Choroid plexus epithelial cell (primary cell): ENCODE measurements at regions not wholly inside any gene's neighbourhood (a gene's known extent, or its start where the extent isn't known, plus 50 kb on each side); places are given as distances from the start of the nearest gene placed in this dataset.

Experiments used
- DNase-seq: peaks from one replicate; pipeline ENCODE4 v3.0.0-alpha.2; 2010; ENCODE audit warnings: low read depth
- H3K4me3 ChIP-seq: 2 replicates; pipeline ENCODE4 v1.5.1; 2011; ENCODE audit warnings: low read depth, mild to moderate bottlenecking, control low read depth, low read length, moderate library complexity
- TF ChIP-seq, protein P1 (sequence below): conservative IDR thresholded peaks from 2 replicates; pipeline ENCODE4 v1.5.1; 2011; ENCODE audit warnings: low read depth, mild to moderate bottlenecking, control low read depth, inconsistent platforms, low read length, moderate library complexity

DNA sequence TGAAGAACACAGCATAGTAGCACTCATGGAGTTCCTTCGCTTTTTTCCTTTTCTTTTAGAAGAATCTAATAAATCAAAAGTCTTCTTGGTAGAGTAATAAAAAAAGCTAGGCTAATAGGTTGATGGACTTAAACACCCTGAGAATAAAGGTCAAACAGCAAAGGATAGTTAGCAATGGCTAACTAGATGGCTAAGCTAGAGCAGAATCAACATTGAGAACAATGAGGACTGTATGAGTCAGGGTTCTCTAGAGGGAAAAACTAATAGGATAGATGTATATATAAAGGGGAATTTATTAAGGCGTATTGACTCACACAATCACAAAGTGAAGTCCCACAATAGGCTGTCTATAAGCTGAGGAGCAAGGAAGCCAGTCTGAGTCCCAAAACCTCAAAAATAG, 550.9 kb downstream of the GLUD2 start:
- TF ChIP-seq, protein P1, sequence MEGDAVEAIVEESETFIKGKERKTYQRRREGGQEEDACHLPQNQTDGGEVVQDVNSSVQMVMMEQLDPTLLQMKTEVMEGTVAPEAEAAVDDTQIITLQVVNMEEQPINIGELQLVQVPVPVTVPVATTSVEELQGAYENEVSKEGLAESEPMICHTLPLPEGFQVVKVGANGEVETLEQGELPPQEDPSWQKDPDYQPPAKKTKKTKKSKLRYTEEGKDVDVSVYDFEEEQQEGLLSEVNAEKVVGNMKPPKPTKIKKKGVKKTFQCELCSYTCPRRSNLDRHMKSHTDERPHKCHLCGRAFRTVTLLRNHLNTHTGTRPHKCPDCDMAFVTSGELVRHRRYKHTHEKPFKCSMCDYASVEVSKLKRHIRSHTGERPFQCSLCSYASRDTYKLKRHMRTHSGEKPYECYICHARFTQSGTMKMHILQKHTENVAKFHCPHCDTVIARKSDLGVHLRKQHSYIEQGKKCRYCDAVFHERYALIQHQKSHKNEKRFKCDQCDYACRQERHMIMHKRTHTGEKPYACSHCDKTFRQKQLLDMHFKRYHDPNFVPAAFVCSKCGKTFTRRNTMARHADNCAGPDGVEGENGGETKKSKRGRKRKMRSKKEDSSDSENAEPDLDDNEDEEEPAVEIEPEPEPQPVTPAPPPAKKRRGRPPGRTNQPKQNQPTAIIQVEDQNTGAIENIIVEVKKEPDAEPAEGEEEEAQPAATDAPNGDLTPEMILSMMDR = no peak
- no peak overlapping the region for H3K4me3 ChIP-seq
- DNase-seq = no peak

DNA sequence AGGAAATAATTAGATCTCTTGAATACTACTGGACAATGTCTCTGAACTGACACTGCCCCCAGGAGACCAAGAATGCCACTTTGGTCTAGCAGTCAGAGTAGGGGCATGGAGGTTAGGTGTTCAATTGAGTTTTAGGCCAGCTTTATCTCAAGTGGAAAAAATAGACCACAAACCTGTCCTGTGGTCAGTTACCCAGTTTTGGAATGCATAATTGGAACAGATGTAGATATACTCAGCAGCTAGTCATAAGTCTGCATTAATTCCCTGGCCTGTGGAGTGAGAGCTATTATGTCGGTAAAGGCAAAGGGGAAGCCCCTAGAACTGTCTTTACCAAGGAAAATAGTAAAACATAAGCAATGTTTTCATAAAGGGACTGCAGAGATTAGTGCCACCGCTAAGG, 587.7 kb downstream of the GLUD2 start:
- TF ChIP-seq, protein P1 = no peak
- no peak for DNase-seq

DNA sequence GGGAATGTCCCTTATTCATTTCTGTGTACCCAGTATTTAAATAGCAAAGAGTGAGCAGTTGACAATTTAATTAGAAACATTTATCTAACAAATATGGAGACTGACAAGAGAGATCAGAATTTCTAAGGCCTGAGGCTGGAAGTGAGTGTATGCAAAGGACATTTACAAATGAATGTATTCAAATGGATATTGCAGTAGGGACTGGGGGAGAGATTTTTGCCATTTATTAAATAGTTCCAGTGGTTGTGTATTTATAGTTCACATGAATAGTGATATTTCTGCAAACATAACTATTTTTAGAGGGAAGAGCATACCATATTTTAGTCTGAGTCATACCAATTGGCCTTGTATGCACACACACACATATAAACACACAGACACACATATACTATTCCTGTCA, 592.4 kb downstream of the GLUD2 start:
- TF ChIP-seq, protein P1 = no peak
- H3K4me3 ChIP-seq = no peak overlapping the region
- peak; percentile 28 for DNase-seq

More for the DNA sequence above, 587.7 kb downstream of the GLUD2 start:
- H3K4me3 ChIP-seq = no peak overlapping the region

DNA sequence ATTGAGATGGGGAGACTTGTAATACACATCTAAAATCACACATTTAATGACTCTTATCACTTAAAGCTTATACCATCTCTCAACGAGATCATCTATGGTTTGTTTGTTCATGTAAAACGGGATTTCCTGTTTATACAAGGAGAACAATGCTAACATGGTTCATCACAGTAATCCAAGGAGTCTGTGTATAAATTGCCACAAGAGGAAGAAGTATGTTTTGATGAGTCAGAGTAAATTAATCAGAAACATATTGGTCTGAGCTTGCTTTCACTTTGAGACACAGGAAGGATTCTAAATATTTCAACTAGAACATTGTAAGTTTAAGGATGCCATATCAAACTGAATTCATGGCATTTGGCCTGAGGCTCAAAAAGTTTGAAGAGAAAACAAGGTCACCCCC, 594.1 kb downstream of the GLUD2 start:
- DNase-seq = peak; percentile 64
- H3K4me3 ChIP-seq = no peak overlapping the region
- TF ChIP-seq, protein P1 = no peak

DNA sequence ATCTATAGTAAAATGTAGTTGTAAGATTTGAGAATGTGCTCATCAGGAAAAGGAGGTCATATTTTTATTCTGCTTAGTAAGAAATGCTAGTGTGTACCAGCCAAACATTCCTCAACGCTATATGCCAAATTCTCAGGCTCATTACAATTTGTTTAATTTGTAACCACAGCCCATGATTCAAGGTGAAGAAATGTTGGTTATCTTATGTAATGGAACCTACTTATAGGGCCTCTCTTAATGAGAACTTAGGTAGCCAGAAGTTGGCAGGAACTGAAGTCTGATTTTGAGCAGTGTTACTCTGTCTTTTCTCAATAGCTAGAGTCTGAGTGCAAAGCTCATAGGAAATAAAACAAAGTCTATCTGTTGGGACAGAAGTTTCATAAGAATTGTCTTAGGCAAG, 595.0 kb downstream of the GLUD2 start:
- TF ChIP-seq, protein P1 = no peak
- no peak overlapping the region for H3K4me3 ChIP-seq
- peak; percentile 56 for DNase-seq

DNA sequence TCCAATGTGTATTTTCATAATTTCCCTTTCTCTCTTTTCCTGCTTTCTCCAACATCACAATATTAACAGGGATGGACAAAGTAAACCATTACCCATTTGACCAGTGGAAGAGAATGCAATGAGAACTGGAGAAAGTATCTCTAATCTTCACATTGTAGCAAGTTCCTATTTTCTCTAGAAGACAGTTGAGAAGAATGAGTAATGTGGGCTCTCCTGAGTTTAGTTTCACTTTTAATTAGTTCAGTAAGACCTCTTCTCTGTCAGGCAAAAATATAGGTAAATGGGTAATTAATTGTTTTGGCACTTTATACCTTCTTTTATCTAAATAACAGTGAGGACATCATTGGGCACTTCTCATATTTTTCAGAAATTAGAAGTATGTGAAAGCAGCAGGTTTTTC, 602.0 kb downstream of the GLUD2 start:
- DNase-seq = peak; percentile 20
- H3K4me3 ChIP-seq = no peak overlapping the region
- TF ChIP-seq, protein P1 = no peak

DNA sequence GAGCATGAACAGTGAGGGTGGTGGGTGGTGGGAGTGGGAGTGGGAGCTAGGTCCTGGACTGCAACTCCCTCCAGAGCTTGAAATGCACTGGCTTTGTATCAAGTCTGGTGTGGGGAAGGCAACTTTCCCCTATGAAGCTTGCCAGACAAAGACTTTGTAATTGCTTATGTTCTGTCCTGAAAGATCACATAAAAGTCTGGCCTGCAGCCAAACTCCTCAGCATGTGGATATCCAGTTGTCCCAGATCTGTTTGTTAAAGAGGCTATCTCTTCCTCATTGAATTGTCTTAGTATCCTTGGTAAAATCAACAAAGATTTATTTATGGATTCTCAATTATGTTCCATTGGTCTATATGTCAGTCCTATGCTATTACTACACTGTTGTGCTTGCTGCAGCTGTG, 607.9 kb downstream of the GLUD2 start:
- peak; percentile 41 for DNase-seq
- TF ChIP-seq, protein P1 = no peak
- H3K4me3 ChIP-seq = no peak overlapping the region
